T-cell (primary cell): ENCODE measurements at regions not wholly inside any gene's neighbourhood (a gene's known extent, or its start where the extent isn't known, plus 50 kb on each side); places are given as distances from the start of the nearest gene placed in this dataset.

Source experiments
- ATAC-seq, 4 experiments: fragments of 200-7000 bp in 3 of 4; fragments of 150-1000 bp in 1 of 4; cut with Tn5 transposase; replicated peaks in 1 of 4; 1 replicate in 3 of 4; 2 replicates in 1 of 4; pipeline ENCODE4 v1.10.0; 2021; ENCODE audit warnings: moderate library complexity in 3 of 4, mild to moderate bottlenecking in 2 of 4, moderate number of reproducible peaks in 1 of 4
- CTCF ChIA-PET, 2 donors: fragments of 300-600 bp; sonication (Branson Sonifier 250); formaldehyde crosslinking; loops; one replicate each; lab custom pipeline; 2022; ENCODE audit warnings: antibody characterized with exemption in 2 of 2; lab: Charles Lee
- POLR2A ChIA-PET, 2 donors: fragments of 300-600 bp; sonication (Branson Sonifier 250); formaldehyde crosslinking; loops; one replicate each; lab custom pipeline; 2022; ENCODE audit warnings: antibody characterized with exemption in 2 of 2; lab: Charles Lee
- DNase-seq, 35 experiments: peaks; one replicate each; pipeline versions ENCODE4 v3.0.0 to v3.0.0-alpha.2; 2013 to 2023
- H3K27ac ChIP-seq: one replicate; pipeline ENCODE4 v1.5.1; 2013; ENCODE audit warnings: low read length
- H3K27me3 ChIP-seq, 2 experiments: replicated peaks in 1 of 2; 1 replicate in 1 of 2; 2 replicates in 1 of 2; pipeline versions ENCODE4 v1.6.1 to v1.7.0; 2013; ENCODE audit warnings: low read length in 1 of 2, mixed read lengths in 1 of 2; ENCODE audit not compliant: control insufficient read depth in 2 of 2, insufficient read depth in 2 of 2; ENCODE audit errors: extremely low read depth in 1 of 2
- H3K36me3 ChIP-seq, 2 donors: 1 replicate in 1 of 2; 2 replicates in 1 of 2; pipeline versions ENCODE4 v1.6.1 to v1.7.0; 2013; ENCODE audit warnings: low read length in 1 of 2; ENCODE audit not compliant: control insufficient read depth in 2 of 2, insufficient read depth in 1 of 2; ENCODE audit errors: extremely low read depth in 1 of 2
- H3K4me1 ChIP-seq, 2 experiments: 1 replicate in 1 of 2; 2 replicates in 1 of 2; pipeline versions ENCODE4 v1.6.1 to v1.7.0; 2013; ENCODE audit warnings: low read length in 2 of 2, mixed read lengths in 1 of 2; ENCODE audit not compliant: insufficient read depth in 2 of 2, control insufficient read depth in 1 of 2; ENCODE audit errors: extremely low read depth in 1 of 2
- H3K4me3 ChIP-seq, 2 donors: 1 replicate in 1 of 2; 2 replicates in 1 of 2; pipeline versions ENCODE4 v1.5.1 to v1.7.0; 2013; ENCODE audit warnings: mild to moderate bottlenecking in 2 of 2, low read length in 1 of 2, moderate library complexity in 1 of 2; ENCODE audit not compliant: control insufficient read depth in 1 of 2; ENCODE audit errors: extremely low read depth in 1 of 2
- H3K9me3 ChIP-seq: 2 replicates; pipeline ENCODE4 v1.7.0; 2013
- H3K27ac Mint-ChIP-seq, 2 donors: one replicate each; pipeline ENCODE4 v1.8.0; 2020 to 2021; ENCODE audit warnings: mild to moderate bottlenecking in 2 of 2, mixed read lengths in 2 of 2
- H3K27me3 Mint-ChIP-seq, 2 donors: one replicate each; pipeline ENCODE4 v1.8.0; 2021 to 2022; ENCODE audit warnings: mixed read lengths in 2 of 2
- H3K36me3 Mint-ChIP-seq: one replicate; pipeline ENCODE4 v1.8.0; 2021; ENCODE audit warnings: mixed read lengths
- H3K4me1 Mint-ChIP-seq, 3 donors: one replicate each; pipeline ENCODE4 v1.8.0; 2020 to 2022; ENCODE audit warnings: mixed read lengths in 3 of 3, mild to moderate bottlenecking in 1 of 3
- H3K4me3 Mint-ChIP-seq, 3 donors: one replicate each; pipeline ENCODE4 v1.8.0; 2020 to 2022; ENCODE audit warnings: mild to moderate bottlenecking in 3 of 3, mixed read lengths in 3 of 3, moderate library complexity in 3 of 3
- H3K9me3 Mint-ChIP-seq, 3 donors: one replicate each; pipeline ENCODE4 v1.8.0; 2020 to 2022; ENCODE audit warnings: mixed read lengths in 3 of 3
- WGBS: methylation state at CpG from one replicate; pipeline ENCODE4 v1.1.5; 2013; ENCODE audit warnings: missing lambda C conversion rate; ENCODE audit not compliant: insufficient coverage; 5-methylcytosine and 5-hydroxymethylcytosine counted together

DNA sequence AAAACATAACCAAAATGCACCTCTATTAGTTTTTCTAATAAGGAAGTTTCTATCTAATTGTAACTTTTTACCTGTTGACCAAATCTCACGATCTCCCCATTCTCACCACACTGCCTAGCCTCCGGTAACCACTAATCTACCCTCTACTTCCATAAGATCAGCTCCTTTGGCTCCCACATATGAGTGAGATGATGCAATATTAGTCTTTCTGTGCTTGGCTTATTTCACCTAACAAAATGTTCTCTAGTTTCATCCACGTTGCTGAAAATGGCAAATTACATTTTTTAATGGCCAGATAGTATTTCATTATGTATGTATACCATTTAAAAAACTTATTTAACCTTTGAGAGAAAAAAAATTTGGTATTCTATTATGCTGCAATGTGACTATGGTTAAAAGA lies 379.0 kb upstream of the NXPH2 start:
- no peaks in the 10 kb centered on the region for H3K27me3 ChIP-seq
- no CpG with 5 or more reads among the region's 3 CpGs for WGBS
- no peak overlapping the region for H3K27ac Mint-ChIP-seq
- ChIA-PET POLR2A (no interaction called here), CTCF (no interaction called here)
- H3K4me1 ChIP-seq: no peaks in the 10 kb centered on the region
- no peaks in the 10 kb centered on the region for H3K36me3 ChIP-seq
- no peaks in the 10 kb centered on the region for H3K36me3 Mint-ChIP-seq
- H3K4me1 Mint-ChIP-seq: no peaks in the 10 kb centered on the region
- peaks cover 13 to 28% (median 26%) of the 10 kb centered on the region in 3 donors for H3K9me3 Mint-ChIP-seq
- H3K9me3 ChIP-seq: no peaks in the 10 kb centered on the region
- DNase-seq: no peak
- H3K4me3 Mint-ChIP-seq: no peak overlapping the region
- ATAC-seq: no peak
- H3K27me3 Mint-ChIP-seq: no peaks in the 10 kb centered on the region
- H3K4me3 ChIP-seq: no peak overlapping the region
- H3K27ac ChIP-seq: no peak overlapping the region

DNA sequence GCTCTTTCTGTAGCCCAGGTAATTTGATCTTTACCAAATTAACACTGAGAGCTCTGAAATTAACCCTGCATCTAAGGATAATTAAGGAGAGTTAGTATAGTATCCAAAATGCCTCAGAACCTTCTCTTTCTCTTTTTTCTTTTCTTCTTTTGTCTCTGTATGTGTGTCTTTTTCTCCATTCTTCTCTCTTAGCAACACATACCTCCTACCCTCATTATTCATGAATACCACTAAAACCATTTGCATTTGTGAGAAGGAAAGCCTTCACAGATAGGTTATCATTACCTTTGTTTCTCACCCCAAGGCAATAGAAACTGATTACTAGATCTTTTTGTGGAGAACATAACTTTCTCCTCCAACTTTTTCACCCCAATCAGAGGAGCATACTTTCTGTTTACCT lies 376.5 kb upstream of the NXPH2 start:
- no peak for ATAC-seq
- Histone ChIP-seq H3K4me1 (no peaks in the 10 kb centered on the region), H3K27me3 (no peaks in the 10 kb centered on the region), H3K4me3 (no peak overlapping the region), H3K27ac (no peak overlapping the region), H3K9me3 (no peaks in the 10 kb centered on the region), H3K36me3 (no peaks in the 10 kb centered on the region)
- Mint-ChIP-seq H3K36me3 (no peaks in the 10 kb centered on the region), H3K27me3 (no peaks in the 10 kb centered on the region), H3K9me3 (peaks cover 16 to 30% (median 29%) of the 10 kb centered on the region in 3 donors), H3K4me1 (no peaks in the 10 kb centered on the region), H3K4me3 (no peak overlapping the region), H3K27ac (no peak overlapping the region)
- POLR2A ChIA-PET: no interaction called here
- CTCF ChIA-PET: no interaction called here
- DNase-seq: no peak

DNA sequence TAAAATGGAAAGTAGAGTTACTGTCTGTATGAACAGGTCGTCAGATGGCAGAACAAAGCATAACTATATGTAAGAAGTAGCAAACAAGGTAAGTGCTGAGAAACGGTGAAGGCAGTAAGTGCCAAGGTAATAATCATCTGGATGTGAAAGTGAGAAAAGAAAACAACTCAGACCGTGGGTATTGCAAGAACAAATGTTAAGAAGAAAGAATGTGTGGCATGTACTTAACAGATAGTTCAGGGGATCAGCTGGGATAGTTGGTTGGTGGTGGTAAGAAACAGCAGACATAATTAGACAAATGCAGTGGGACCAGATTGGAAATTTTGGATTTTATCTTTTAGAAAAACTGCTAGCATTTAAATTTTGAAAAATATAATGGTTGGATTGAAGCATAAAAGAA lies 375.8 kb upstream of the NXPH2 start:
- CTCF ChIA-PET: no interaction called here
- Histone ChIP-seq H3K4me3 (no peak overlapping the region), H3K27ac (no peak overlapping the region), H3K9me3 (no peaks in the 10 kb centered on the region), H3K27me3 (no peaks in the 10 kb centered on the region), H3K36me3 (no peaks in the 10 kb centered on the region), H3K4me1 (no peaks in the 10 kb centered on the region)
- H3K9me3 Mint-ChIP-seq: peaks cover 18 to 33% (median 32%) of the 10 kb centered on the region in 3 donors
- no peaks in the 10 kb centered on the region for H3K27me3 Mint-ChIP-seq
- 29% methylated on average over 3 of the region's 3 CpGs for WGBS
- H3K27ac Mint-ChIP-seq: no peak overlapping the region
- DNase-seq (no peak), ATAC-seq (no peak)
- H3K4me3 Mint-ChIP-seq: no peak overlapping the region
- H3K4me1 Mint-ChIP-seq: no peaks in the 10 kb centered on the region
- POLR2A ChIA-PET: no interaction called here
- no peaks in the 10 kb centered on the region for H3K36me3 Mint-ChIP-seq

DNA sequence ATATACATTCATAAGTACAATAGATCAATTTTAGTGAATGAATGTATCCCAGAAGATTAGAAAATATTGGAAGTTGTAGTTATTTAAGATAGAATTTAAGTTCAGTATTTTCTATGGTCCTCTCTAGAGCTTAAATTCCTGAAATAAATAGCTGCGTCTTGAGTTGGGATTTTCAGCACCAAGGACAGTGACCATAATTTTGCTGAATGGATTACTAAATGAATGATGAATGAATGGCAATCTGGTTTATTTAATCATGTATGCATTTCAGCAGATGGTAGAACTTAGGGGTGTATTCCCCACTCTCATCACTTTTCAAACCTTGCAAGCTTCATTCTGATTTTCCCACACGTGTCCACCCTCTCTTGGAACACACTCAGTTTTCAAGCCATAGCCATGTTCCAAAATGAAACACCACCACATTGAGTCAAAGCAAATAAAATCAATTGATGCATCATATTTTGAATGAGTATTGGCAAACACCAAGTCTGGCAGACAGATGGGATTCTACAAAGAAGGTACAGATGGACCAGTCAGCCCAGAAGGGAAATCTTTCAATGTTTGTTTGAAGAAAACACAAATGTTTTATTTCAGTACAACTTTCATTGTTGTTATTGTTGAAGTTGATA lies 362.2 kb upstream of the NXPH2 start:
- ATAC-seq (no peak), DNase-seq (no peak)
- Histone ChIP-seq H3K4me3 (no peak overlapping the region), H3K9me3 (no peaks in the 10 kb centered on the region), H3K4me1 (no peaks in the 10 kb centered on the region), H3K36me3 (no peaks in the 10 kb centered on the region), H3K27ac (no peak overlapping the region), H3K27me3 (no peaks in the 10 kb centered on the region)
- H3K4me3 Mint-ChIP-seq: no peak overlapping the region
- no CpG with 5 or more reads among the region's 2 CpGs for WGBS
- H3K36me3 Mint-ChIP-seq: no peaks in the 10 kb centered on the region
- no peaks in the 10 kb centered on the region for H3K4me1 Mint-ChIP-seq
- peaks cover 9 to 18% (median 15%) of the 10 kb centered on the region in 3 donors for H3K9me3 Mint-ChIP-seq
- ChIA-PET CTCF (no interaction called here), POLR2A (no interaction called here)
- H3K27me3 Mint-ChIP-seq: no peaks in the 10 kb centered on the region
- H3K27ac Mint-ChIP-seq: no peak overlapping the region

DNA sequence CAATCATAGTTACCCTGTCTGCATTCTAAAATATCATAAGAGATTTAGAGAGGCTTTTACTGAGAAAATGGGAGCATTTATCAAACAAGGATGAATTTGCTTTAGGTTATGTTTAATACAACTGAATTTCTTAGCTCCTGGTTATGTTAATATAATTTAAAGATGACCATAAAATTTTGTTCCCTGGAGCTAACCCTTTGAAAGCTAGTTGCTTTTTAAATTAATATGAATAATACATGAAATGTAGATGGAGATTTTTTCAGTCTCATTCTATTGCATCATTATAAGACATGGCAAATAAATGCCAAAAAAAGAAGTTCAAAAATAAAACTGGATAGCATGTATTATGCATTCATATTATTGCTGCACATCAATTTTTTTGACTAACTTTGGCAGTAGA lies 344.1 kb upstream of the NXPH2 start:
- Histone ChIP-seq H3K36me3 (no peaks in the 10 kb centered on the region), H3K27ac (no peak overlapping the region), H3K9me3 (no peaks in the 10 kb centered on the region), H3K27me3 (no peaks in the 10 kb centered on the region), H3K4me1 (no peaks in the 10 kb centered on the region), H3K4me3 (no peak overlapping the region)
- Mint-ChIP-seq H3K4me1 (no peaks in the 10 kb centered on the region), H3K4me3 (no peak overlapping the region), H3K36me3 (no peaks in the 10 kb centered on the region), H3K9me3 (peaks cover 7 to 27% (median 8%) of the 10 kb centered on the region in 3 donors), H3K27me3 (no peaks in the 10 kb centered on the region), H3K27ac (no peak overlapping the region)
- ChIA-PET POLR2A (no interaction called here), CTCF (no interaction called here)
- ATAC-seq: no peak
- DNase-seq: no peak

DNA sequence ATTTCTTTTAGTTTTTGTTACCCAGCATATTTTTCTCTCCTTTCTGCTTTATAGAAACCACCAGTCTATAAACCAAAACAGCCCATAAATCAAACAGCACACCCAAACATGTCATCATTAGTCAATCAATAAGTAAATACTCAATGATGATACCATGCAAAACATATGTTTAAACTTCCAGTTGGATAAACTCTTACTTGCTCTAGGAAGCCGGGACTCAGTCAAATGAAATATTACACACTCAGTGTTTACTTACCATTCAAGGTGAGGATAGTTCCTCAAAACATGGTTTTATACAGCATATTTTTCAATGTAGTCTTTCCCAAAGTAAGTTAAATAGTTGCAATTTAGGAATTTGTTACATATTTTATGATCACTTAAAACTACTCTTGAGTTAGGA lies 343.6 kb upstream of the NXPH2 start:
- Mint-ChIP-seq H3K36me3 (no peaks in the 10 kb centered on the region), H3K4me3 (no peak overlapping the region), H3K9me3 (peaks cover 11 to 28% (median 11%) of the 10 kb centered on the region in 3 donors), H3K27ac (no peak overlapping the region), H3K27me3 (no peaks in the 10 kb centered on the region), H3K4me1 (no peaks in the 10 kb centered on the region)
- H3K4me1 ChIP-seq: no peaks in the 10 kb centered on the region
- no peaks in the 10 kb centered on the region for H3K9me3 ChIP-seq
- CTCF ChIA-PET: no interaction called here
- no peak for DNase-seq
- no peaks in the 10 kb centered on the region for H3K36me3 ChIP-seq
- H3K27ac ChIP-seq: no peak overlapping the region
- WGBS: no CpG with 5 or more reads among the region's 1 CpG
- ATAC-seq: no peak
- H3K4me3 ChIP-seq: no peak overlapping the region
- H3K27me3 ChIP-seq: no peaks in the 10 kb centered on the region
- POLR2A ChIA-PET: no interaction called here

DNA sequence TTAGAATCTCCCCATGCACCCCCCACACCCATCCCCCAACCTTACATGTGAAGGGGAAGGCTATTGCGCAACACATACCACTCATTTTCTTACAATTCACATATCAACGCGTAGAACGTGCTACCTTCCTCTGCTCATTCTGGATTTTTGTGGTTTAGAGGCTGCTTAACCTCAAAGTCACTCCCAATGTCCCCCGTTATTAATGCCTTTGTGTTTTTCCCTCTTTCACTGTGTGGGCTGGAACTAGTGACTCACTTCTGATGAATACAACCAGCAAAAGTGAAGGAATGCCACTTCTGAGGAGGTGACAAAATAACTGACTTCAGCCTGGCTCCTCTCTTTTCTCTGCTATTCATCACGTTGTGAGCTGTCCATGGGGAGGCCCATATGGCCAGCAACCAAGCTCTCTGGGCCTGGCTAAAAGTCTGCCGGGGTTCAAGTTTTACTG lies 342.5 kb upstream of the NXPH2 start:
- Histone ChIP-seq H3K27ac (no peak overlapping the region), H3K4me1 (no peaks in the 10 kb centered on the region), H3K4me3 (no peak overlapping the region), H3K9me3 (no peaks in the 10 kb centered on the region), H3K27me3 (no peaks in the 10 kb centered on the region), H3K36me3 (no peaks in the 10 kb centered on the region)
- ChIA-PET POLR2A (no interaction called here), CTCF (no interaction called here)
- WGBS: no CpG with 5 or more reads among the region's 7 CpGs
- DNase-seq: no peak
- peaks cover 6 to 22% (median 7%) of the 10 kb centered on the region in 3 donors for H3K9me3 Mint-ChIP-seq
- H3K27me3 Mint-ChIP-seq: no peaks in the 10 kb centered on the region
- no peak overlapping the region for H3K4me3 Mint-ChIP-seq
- ATAC-seq: no peak
- H3K36me3 Mint-ChIP-seq: no peaks in the 10 kb centered on the region
- no peaks in the 10 kb centered on the region for H3K4me1 Mint-ChIP-seq
- H3K27ac Mint-ChIP-seq: no peak overlapping the region
